Activated CD4-positive, alpha-beta memory T cell treated with anti-CD3 and anti-CD28 coated beads for 36 hours (primary cell): ENCODE measurements at regions not wholly inside any gene's neighbourhood (a gene's known extent, or its start where the extent isn't known, plus 50 kb on each side); places are given as distances from the start of the nearest gene placed in this dataset.
"Not testable (repeated sequence)": the region's sequence is repeated elsewhere in the genome, so short reads cannot be mapped to it uniquely, and the experiment has no call there.

Experiments used
- CTCF ChIA-PET: fragments of 350-600 bp; sonication (Branson Sonifier 250); formaldehyde crosslinking; loops from one replicate; lab custom pipeline; 2021; ENCODE audit warnings: antibody characterized with exemption, inconsistent platforms; lab: Charles Lee
- POLR2A ChIA-PET: fragments of 350-600 bp; sonication (Branson Sonifier 250); formaldehyde crosslinking; loops from one replicate; lab custom pipeline; 2021; ENCODE audit warnings: antibody characterized with exemption; lab: Charles Lee
- DNase-seq: peaks from one replicate; pipeline ENCODE4 v3.0.0-alpha.2; 2020
- H3K27ac Mint-ChIP-seq: one replicate; pipeline ENCODE4 v1.8.0; 2021; ENCODE audit warnings: mixed read lengths
- H3K27me3 Mint-ChIP-seq: one replicate; pipeline ENCODE4 v1.8.0; 2021; ENCODE audit warnings: mixed read lengths
- H3K36me3 Mint-ChIP-seq: one replicate; pipeline ENCODE4 v1.8.0; 2021; ENCODE audit warnings: mixed read lengths
- H3K4me1 Mint-ChIP-seq: one replicate; pipeline ENCODE4 v1.8.0; 2021; ENCODE audit warnings: low read depth, mixed read lengths
- H3K4me3 Mint-ChIP-seq: one replicate; pipeline ENCODE4 v1.8.0; 2021; ENCODE audit warnings: mild to moderate bottlenecking, mixed read lengths
- H3K9me3 Mint-ChIP-seq: one replicate; pipeline ENCODE4 v1.8.0; 2021; ENCODE audit warnings: mixed read lengths
- intact Hi-C: fragments of 100-400 bp; cut with micrococcal nuclease; formaldehyde crosslinking; loops from one replicate; pipeline ENCODE4 v1.15.1; 2023

GRCh38 chr7:109479388-109479787 is 909.7 kb downstream of the DNAJB9 start:
- peaks cover 2% of the 10 kb centered on the region for H3K9me3 Mint-ChIP-seq
- no peaks in the 10 kb centered on the region for H3K36me3 Mint-ChIP-seq
- H3K4me1 Mint-ChIP-seq: no peaks in the 10 kb centered on the region
- no peak for DNase-seq
- CTCF ChIA-PET: no interaction called here
- intact Hi-C loops: no loop called here
- no peaks in the 10 kb centered on the region for H3K27me3 Mint-ChIP-seq
- POLR2A ChIA-PET: no interaction called here
- H3K4me3 Mint-ChIP-seq: no peak overlapping the region
- no peak overlapping the region for H3K27ac Mint-ChIP-seq

DNA sequence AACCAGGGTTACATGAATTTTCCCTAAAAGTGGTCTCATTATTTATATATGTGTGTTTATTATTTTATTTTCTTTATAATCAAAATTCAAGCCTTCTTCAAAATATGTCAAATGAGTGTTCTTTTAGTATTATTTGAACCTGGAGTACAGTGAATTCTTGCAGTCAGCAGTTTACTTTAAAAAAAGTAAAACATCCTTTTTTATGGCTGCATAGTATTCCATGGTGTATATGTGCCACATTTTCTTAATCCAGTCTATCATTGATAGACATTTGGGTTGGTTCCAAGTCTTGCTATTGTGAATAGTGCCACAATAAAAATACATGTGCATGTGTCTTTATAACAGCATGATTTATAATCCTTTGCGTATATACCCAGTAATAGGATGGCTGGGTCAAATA is 920.9 kb downstream of the DNAJB9 start:
- H3K4me3 Mint-ChIP-seq, H3K27ac Mint-ChIP-seq, POLR2A ChIA-PET, H3K36me3 Mint-ChIP-seq, H3K4me1 Mint-ChIP-seq, H3K9me3 Mint-ChIP-seq, CTCF ChIA-PET, DNase-seq, H3K27me3 Mint-ChIP-seq, intact Hi-C loops: not testable (repeated sequence)

DNA sequence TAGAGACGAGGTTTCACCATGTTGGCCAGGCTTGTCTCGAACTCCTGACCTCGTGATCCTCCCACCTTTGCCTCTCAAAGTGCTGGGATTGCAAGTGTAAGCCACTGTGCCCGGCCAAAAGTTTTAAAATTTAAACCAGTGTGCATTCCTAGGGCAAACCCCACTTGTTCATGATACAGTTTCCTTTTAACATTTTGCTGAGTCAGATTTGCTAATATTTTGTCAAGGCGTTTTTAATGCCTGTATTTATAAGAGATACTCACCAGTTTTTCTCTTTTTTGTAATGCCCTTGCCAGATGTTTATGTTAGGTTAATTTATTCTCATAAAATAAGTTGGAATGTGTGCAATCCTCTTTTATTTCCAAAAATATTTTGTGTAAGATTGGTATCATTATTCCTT is 927.4 kb downstream of the DNAJB9 start:
- no peak overlapping the region for H3K27ac Mint-ChIP-seq
- intact Hi-C loops: no loop called here
- POLR2A ChIA-PET: no interaction called here
- CTCF ChIA-PET: no interaction called here
- no peaks in the 10 kb centered on the region for H3K4me1 Mint-ChIP-seq
- DNase-seq: no peak
- no peaks in the 10 kb centered on the region for H3K27me3 Mint-ChIP-seq
- H3K36me3 Mint-ChIP-seq: no peaks in the 10 kb centered on the region
- no peak overlapping the region for H3K4me3 Mint-ChIP-seq
- H3K9me3 Mint-ChIP-seq: peaks cover 12% of the 10 kb centered on the region

GRCh38 chr7:109498131-109498530 is 928.5 kb downstream of the DNAJB9 start:
- intact Hi-C loops: no loop called here
- Mint-ChIP-seq H3K27me3 (no peaks in the 10 kb centered on the region), H3K4me1 (no peaks in the 10 kb centered on the region), H3K36me3 (no peaks in the 10 kb centered on the region), H3K9me3 (peaks cover 10% of the 10 kb centered on the region), H3K4me3 (no peak overlapping the region), H3K27ac (no peak overlapping the region)
- CTCF ChIA-PET: no interaction called here
- POLR2A ChIA-PET: no interaction called here
- no peak for DNase-seq

GRCh38 chr7:109503421-109503820 is 933.7 kb downstream of the DNAJB9 start:
- Mint-ChIP-seq H3K4me3 (no peak overlapping the region), H3K4me1 (no peaks in the 10 kb centered on the region), H3K27me3 (no peaks in the 10 kb centered on the region), H3K36me3 (no peaks in the 10 kb centered on the region), H3K27ac (no peak overlapping the region), H3K9me3 (peaks cover 14% of the 10 kb centered on the region)
- no peak for DNase-seq
- CTCF ChIA-PET: no interaction called here
- POLR2A ChIA-PET: no interaction called here
- intact Hi-C loops: no loop called here

DNA sequence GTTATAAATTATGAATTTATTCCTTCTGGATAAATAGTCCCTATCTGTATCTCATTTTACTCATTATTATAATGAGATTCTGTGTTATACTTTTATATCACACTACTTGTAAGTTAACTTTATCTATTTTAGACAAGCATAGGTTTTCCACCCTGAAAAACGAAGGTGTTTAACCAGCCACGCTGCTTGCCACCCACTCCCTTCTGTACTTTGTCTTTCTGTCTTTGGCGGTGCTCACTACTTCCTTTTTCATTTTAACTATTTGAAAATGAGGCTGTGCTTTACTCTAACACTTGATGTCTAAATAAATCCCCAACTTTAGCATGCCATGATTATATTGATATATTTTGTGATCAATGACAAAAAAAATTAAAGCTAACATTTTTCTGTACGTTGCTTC is 952.9 kb downstream of the DNAJB9 start:
- Mint-ChIP-seq H3K27ac (no peak overlapping the region), H3K4me1 (no peaks in the 10 kb centered on the region), H3K27me3 (no peaks in the 10 kb centered on the region), H3K4me3 (no peak overlapping the region), H3K36me3 (no peaks in the 10 kb centered on the region), H3K9me3 (peaks cover 2% of the 10 kb centered on the region)
- intact Hi-C loops: no loop called here
- POLR2A ChIA-PET: no interaction called here
- CTCF ChIA-PET: no interaction called here
- DNase-seq: no peak

GRCh38 chr7:109527833-109528232 is 958.2 kb downstream of the DNAJB9 start:
- Mint-ChIP-seq H3K36me3 (no peaks in the 10 kb centered on the region), H3K4me1 (no peaks in the 10 kb centered on the region), H3K9me3 (peaks cover 4% of the 10 kb centered on the region), H3K4me3 (no peak overlapping the region), H3K27ac (no peak overlapping the region), H3K27me3 (no peaks in the 10 kb centered on the region)
- ChIA-PET CTCF (no interaction called here), POLR2A (no interaction called here)
- DNase-seq: no peak
- intact Hi-C loops: no loop called here

DNA sequence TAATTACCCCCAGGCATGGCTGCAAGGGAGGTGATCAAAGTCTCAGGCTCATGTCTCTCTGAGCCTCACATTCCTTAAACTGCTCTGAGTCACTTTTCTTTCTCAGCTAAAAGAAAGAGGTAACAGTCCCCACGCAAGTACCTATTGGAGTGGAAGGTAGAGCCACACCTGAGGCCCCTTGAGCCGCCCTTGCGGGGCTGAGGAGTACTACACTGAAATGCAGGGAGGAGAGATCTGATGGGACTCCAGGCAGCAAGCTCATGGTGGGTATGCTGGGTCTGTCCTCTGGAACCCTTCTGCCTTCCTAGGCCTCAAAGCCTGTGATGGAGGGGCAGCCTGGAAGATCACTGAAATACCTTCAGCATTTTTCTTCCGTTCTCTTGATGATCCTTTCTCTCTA is 960.0 kb downstream of the DNAJB9 start:
- no peak overlapping the region for H3K27ac Mint-ChIP-seq
- POLR2A ChIA-PET: no interaction called here

GRCh38 chr7:109532262-109532992 is 962.8 kb downstream of the DNAJB9 start:
- intact Hi-C loops: no loop called here
- ChIA-PET POLR2A (no interaction called here), CTCF (no interaction called here)
- H3K4me3 Mint-ChIP-seq: no peak overlapping the region
- no peak for DNase-seq
- H3K27ac Mint-ChIP-seq: no peak overlapping the region
- H3K4me1 Mint-ChIP-seq: no peaks in the 10 kb centered on the region
- peaks cover 2% of the 10 kb centered on the region for H3K9me3 Mint-ChIP-seq
- no peaks in the 10 kb centered on the region for H3K27me3 Mint-ChIP-seq
- no peaks in the 10 kb centered on the region for H3K36me3 Mint-ChIP-seq

More for the DNA sequence above, 960.0 kb downstream of the DNAJB9 start:
- DNase-seq: no peak
- no peaks in the 10 kb centered on the region for H3K36me3 Mint-ChIP-seq
- no peaks in the 10 kb centered on the region for H3K27me3 Mint-ChIP-seq
- peaks cover 4% of the 10 kb centered on the region for H3K9me3 Mint-ChIP-seq
- intact Hi-C loops: no loop called here
- CTCF ChIA-PET: no interaction called here
- H3K4me3 Mint-ChIP-seq: no peak overlapping the region
- no peaks in the 10 kb centered on the region for H3K4me1 Mint-ChIP-seq

GRCh38 chr7:109545686-109546085 is 976.0 kb downstream of the DNAJB9 start:
- Mint-ChIP-seq H3K27me3 (no peaks in the 10 kb centered on the region), H3K36me3 (no peaks in the 10 kb centered on the region), H3K27ac (no peak overlapping the region), H3K4me1 (no peaks in the 10 kb centered on the region), H3K9me3 (no peaks in the 10 kb centered on the region), H3K4me3 (no peak overlapping the region)
- POLR2A ChIA-PET: no interaction called here
- intact Hi-C loops: no loop called here
- CTCF ChIA-PET: no interaction called here
- DNase-seq: no peak

DNA sequence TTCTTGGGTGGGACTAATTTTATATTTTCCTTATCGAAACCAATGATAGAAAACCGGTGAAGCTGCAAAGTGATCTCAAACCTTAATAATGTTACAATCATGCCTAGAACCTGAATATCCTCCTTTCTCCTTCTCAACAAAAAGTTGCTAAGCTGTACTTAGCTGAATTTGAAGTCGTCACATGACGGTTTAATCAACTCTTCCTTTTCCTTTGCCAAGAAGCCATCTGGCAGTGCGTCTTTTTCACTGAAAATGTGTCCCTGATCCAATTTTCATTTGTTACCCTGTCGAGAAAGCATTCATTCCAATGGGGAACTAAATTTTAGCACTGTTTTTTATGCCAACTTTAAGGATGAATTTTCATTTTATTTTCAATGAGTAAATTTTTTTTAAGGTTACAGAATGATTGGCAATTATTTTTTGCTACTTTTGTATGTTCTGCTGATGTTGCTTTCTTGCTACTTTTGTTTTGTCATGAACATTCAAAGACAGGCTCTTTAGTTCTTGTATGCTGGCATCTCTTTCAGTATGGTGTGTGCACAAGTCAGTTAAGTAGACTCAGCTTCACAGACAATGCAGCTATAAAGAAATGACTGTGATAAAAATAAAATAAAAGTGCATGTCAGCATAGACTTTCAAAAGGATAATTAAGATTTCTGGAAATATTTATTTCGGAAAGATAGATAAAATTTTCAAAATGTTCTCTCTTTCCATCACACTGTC is 980.0 kb downstream of the DNAJB9 start:
- no peaks in the 10 kb centered on the region for H3K36me3 Mint-ChIP-seq
- H3K4me3 Mint-ChIP-seq: no peak overlapping the region
- DNase-seq: no peak
- peaks cover 12% of the 10 kb centered on the region for H3K9me3 Mint-ChIP-seq
- ChIA-PET CTCF (no interaction called here), POLR2A (no interaction called here)
- intact Hi-C loops: no loop called here
- H3K27ac Mint-ChIP-seq: no peak overlapping the region
- no peaks in the 10 kb centered on the region for H3K4me1 Mint-ChIP-seq
- H3K27me3 Mint-ChIP-seq: no peaks in the 10 kb centered on the region

- Mint-ChIP-seq H3K27ac (no peak overlapping the region), H3K4me3 (no peak overlapping the region), H3K9me3 (peaks cover 21% of the 10 kb centered on the region), H3K27me3 (no peaks in the 10 kb centered on the region), H3K4me1 (no peaks in the 10 kb centered on the region), H3K36me3 (no peaks in the 10 kb centered on the region)
- CTCF ChIA-PET: no interaction called here
- DNase-seq: no peak
- POLR2A ChIA-PET: no interaction called here
- intact Hi-C loops: no loop called here
These were observed 982.3 kb downstream of the DNAJB9 start for GRCh38 chr7:109552017-109552416.

DNA sequence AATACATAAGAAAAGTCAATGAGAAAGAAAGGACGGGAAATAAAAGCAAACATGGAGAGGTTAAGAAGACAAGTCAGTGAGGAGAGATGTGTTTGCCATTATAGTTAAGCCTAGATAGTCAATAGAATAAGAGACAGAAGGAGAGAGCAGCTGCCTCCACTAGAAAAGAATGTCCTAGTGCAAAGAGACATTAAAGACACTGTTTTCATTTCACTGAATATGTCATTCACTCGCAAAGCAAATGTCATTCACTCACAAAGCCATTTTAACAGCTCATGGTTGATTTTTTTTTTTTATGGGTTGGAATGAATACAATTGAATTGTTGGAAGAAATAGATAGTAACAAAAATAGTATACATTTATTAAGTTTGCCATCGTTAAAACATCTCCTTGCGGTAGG is 1007.6 kb downstream of the DNAJB9 start:
- Mint-ChIP-seq H3K27me3 (no peaks in the 10 kb centered on the region), H3K4me3 (no peak overlapping the region), H3K4me1 (no peaks in the 10 kb centered on the region), H3K27ac (no peak overlapping the region), H3K9me3 (no peaks in the 10 kb centered on the region), H3K36me3 (no peaks in the 10 kb centered on the region)
- intact Hi-C loops: no loop called here
- ChIA-PET CTCF (no interaction called here), POLR2A (no interaction called here)
- no peak for DNase-seq
